Right renal cortex interstitium (tissue), 3 donors: ENCODE measurements at regions not wholly inside any gene's neighbourhood (a gene's known extent, or its start where the extent isn't known, plus 50 kb on each side); places are given as distances from the start of the nearest gene placed in this dataset.
A peak's percentile ranks its signal among the peaks of the same experiment; 100 is the strongest.

Source experiments
- DNase-seq, 3 donors: peaks; one replicate each; pipeline ENCODE4 v3.0.0-alpha.2; 2013; ENCODE audit warnings: low read depth in 3 of 3, low spot score in 2 of 3

DNA sequence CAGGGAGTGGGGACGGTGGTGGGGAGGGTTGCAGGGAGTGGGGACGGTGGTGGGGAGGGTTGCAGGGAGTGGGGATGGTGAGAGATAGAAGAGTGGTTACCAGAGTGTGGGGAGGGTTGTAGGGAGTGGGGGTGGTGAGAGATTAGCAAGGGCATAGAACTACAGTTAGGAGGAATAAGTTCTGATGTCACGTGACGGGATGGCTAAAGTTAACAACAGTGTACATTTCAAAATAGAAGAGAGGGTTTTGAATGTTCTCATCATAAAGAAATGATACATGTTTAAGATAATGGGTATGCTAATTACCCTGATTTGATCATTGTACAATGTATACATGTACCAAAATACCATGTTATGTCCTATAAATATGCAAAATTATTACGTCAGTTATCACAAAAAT is 57.6 kb upstream of the FRMD1 start:
- DNase-seq = no peak

- no peak for DNase-seq
Measured at GRCh38 chr6:168136001-168136400, 57.0 kb upstream of the FRMD1 start.

DNA sequence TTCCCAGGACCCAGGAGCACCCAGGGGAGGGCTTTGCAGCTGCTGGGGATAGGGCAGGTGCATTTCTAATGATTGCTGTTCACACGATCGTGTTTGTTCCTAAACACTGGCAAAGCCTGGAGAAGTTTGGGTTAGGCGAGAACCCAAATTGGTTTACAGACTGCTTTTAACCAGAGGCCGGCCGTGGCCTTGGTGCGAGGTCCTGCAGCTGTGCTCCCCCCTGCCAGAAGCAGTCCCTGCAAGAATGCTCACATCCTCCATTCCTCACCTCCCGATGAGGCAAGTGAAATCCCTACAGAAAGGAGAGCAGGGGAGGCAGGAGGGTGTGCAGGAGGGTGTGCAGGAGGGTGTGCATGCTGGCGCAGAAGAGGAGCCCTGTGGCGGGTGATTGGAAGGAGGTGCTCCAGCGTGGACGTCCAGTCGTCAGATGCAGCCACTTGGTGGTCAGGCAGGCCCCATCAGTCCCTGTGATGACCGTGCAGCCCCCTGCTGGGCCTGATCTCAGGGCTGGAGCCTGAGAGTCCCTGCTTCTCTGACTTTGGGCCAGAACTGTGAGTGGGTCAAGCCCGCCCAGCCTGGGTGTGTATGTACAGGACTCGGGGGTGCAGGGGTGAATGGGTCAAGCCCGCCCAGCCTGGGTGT is 55.7 kb upstream of the FRMD1 start:
- no peak for DNase-seq

DNA sequence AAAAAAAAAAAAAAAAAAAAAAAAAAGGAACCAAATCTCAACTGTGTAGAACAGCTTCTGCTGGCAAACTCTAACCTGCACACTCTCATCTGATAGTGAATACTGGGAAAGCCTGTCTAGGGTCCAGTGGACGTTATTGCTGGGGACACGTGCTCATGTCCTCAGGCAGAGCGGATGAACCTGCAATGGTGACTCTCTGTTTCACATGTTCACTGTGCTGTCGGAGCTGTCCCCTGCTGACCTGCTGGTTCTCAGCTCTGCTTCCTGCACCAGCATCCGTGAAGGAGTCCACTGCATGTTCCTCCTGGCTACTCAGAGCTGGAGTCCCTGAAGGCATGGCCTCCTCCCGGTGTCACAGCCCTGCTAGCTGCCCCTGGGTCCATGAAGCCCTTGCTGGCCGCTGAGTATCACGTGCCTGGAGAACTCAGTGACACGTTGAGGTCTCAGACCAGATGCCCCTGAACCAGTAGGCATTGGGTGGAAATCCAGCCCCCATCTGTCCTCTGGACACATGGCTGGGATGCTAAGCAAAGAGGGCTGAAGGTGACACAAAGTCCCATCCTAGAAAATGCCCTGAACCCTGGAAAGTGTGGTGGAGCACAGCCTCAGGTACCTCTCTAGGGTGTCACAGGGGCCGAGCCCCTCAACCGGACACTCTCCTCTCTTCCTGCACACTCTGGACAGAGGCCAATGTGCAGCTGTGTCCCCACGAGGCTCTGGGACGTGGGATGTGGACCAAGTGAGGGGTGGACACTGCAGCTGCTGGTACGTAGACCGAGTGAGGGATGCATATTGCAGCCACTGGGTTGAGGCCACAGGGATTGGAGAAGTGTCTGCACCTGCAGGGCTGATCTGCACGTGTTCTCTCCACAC is 54.9 kb upstream of the FRMD1 start:
- no peak for DNase-seq

- DNase-seq = no peak
Measured at GRCh38 chr6:168133168-168133561, 54.2 kb upstream of the FRMD1 start.

GRCh38 chr6:168132531-168133167 is 53.6 kb upstream of the FRMD1 start:
- no peak for DNase-seq

DNA sequence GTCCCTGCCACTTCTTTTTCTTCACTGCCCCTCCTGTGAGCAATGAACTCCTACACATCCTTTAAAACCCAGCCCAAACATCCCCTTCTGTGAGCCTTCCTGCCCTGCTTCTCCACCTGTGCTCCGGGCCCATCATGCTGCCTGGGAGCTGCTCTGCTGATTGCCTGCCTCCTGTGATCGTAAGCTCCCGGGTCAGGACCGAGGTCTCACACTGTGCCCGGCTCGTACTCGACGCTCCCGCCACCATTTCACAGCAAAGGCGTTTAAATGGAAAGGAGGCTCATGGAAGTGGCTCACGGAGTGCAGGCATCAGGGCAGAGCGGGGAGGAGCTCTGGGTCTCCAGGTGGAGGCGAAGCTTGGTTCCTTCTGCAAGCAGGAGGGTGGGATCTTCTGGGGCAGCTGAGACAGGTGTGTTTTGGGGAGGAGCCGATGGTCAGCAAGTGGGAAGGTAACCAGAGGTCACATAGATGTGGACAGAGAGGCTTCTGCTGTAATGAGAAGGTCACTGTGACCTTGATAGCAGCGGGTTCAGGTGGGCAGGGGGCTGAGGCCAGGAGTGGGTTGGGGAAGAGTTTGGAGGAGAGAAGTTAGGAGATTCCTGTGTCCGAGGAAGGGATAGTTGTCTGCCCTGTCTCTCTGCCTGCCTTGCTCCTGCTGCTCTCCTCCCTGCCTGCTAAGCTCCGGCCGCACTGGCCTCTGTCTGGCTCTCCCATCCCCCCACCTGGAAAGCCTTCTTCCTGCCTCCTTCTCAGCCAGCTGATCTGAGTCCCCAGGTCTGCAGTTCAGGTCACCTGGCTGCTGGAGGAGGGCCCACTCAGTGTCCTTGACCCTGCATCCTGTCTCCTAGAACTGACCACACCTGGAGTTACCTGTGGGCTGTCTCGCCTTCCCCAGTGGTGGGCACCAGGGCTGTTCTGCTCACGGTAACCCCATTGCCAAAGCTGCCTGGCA is 52.7 kb upstream of the FRMD1 start:
- no peak for DNase-seq

GRCh38 chr6:168130697-168131371 is 51.8 kb upstream of the FRMD1 start:
- DNase-seq = peak in 2 of 3 donors; percentile 36 to 56

GRCh38 chr6:168130168-168130696 is 51.2 kb upstream of the FRMD1 start:
- DNase-seq = no peak

DNA sequence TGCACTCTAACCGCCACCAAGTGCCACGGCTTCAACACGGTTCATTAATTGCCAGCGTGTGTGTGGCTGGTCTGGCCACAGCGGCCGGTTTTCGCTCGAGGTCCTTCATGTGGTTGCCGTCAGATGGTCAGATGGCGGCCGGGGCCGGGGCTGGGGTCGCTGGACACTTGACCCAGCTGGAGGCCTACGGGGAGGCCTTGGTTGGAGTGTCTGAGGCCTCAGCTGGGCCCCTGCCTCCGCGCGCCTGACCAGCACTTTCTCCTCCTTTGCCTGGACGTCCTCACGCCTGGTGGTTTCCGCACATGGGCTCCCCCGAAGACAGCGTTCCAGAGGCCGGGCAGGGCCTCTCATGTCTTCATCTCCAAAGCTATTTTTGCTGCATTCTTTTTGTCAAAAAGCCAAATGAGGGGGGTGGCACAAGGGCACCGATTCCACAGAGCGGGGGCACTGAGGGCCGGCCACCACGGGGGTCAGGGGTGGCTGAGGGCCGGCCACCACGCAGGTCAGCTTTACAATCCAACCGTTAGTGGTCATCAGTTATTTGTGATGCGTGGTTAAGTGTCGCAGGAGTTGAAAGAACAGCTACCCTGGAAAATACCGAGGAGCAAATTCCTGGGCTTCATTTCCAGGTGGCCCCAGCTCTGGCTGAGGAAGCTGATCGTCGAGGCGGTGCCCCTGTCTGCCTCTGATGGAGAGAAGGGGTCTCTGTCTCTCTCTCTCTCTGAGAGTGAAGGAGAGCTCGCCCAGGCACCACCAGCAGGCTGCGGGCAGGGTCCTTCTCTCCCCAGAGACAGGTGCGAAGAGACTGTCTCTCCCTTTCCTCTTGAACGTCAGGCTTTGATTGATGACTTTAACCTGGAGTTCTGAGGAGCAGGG is 50.5 kb upstream of the FRMD1 start:
- DNase-seq = no peak

DNA sequence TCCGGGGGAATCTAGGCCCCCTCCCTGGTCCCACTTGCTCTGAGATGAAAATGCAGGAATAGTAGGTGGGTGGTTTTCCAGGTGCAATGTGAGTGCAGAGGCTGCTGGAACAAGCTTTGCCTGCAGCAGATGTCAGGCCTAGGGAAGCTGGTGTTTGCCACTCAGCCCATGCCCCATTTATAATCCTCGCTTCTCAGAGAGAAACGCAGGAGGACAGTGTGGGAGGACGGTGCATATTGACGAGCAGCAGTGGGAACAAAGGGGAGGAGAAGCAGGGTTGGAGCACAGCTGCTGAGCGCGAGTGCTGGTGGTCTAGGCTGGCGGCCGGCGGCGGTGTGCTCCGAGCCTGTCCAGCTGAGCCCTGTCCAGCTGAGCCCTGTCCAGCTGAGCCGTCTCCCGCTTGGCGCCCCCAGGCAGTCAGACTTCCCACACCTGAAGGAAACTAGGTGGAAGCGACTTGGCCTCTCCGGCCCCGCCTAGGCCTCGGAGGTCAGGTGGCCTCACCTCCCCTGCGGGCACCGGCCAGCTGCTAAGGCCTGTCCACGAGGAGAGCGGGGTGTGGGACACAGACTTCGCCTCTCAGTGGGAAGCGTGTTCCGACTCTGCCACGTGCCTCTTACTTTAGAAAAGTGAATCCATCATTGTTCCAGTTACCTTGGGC is 49.7 kb upstream of the FRMD1 start:
- DNase-seq = no peak
